ENCODE measurements at regions not wholly inside any gene's neighbourhood (a gene's known extent, or its start where the extent isn't known, plus 50 kb on each side); places are given as distances from the start of the nearest gene placed in this dataset.

GRCh38 chr19:34588249-34588648, 88.7 kb downstream of the SCGB2B2 start:
- no peak overlapping the region for H3K27ac ChIP-seq
- no peaks in the 10 kb centered on the region for H3K36me3 ChIP-seq
- TF ChIP-seq EP300 (IDR thresholded peaks at IDR 0.05) (no peak), CTCF (IDR thresholded peaks at IDR 0.05) (no peak)
- peaks cover 3 to 27% (median 10%) of the 10 kb centered on the region in 4 donors for H3K9me3 ChIP-seq
- no peak overlapping the region for H3K4me3 ChIP-seq
- H3K4me1 ChIP-seq: no peaks in the 10 kb centered on the region
- H3K27me3 ChIP-seq: no peaks in the 10 kb centered on the region
- 61 to 77% (median 62%) methylated on average over 8 of the region's 8 CpGs for WGBS, 5 donors
- intact Hi-C loops (cut with DNase I; ENCODE audit: low total_unique reads): no loop called here
- DNase-seq: no peak

GRCh38 chr19:34580408-34580807, 96.6 kb downstream of the SCGB2B2 start:
- intact Hi-C loops (cut with DNase I; ENCODE audit: low total_unique reads): no loop called here
- TF ChIP-seq POLR2AphosphoS5 (IDR thresholded peaks at IDR 0.05) (no peak), CTCF (IDR thresholded peaks at IDR 0.05) (no peak), POLR2A (IDR thresholded peaks at IDR 0.05) (no peak), EP300 (IDR thresholded peaks at IDR 0.05) (no peak)
- 61 to 79% (median 72%) methylated on average over 7 to 8 of the region's 8 CpGs for WGBS, 5 donors

GRCh38 chr19:34580055-34580336, 97.0 kb downstream of the SCGB2B2 start:
- 76 to 100% (median 84%) methylated on average over 1 to 4 of the region's 4 CpGs for WGBS, 5 donors
- Histone ChIP-seq H3K27ac (no peak overlapping the region), H3K9me3 (peaks cover 0 to 17% (median 4%) of the 10 kb centered on the region in 4 donors), H3K4me3 (no peak overlapping the region), H3K4me1 (peaks cover 0 to 8% (median 0%) of the 10 kb centered on the region in 4 donors), H3K36me3 (no peaks in the 10 kb centered on the region), H3K27me3 (peaks cover 0 to 25% (median 12%) of the 10 kb centered on the region in 3 donors)
- intact Hi-C loops (cut with DNase I; ENCODE audit: low total_unique reads): no loop called here
- DNase-seq: no peak
- TF ChIP-seq POLR2AphosphoS5 (IDR thresholded peaks at IDR 0.05) (no peak), CTCF (IDR thresholded peaks at IDR 0.05) (no peak), POLR2A (IDR thresholded peaks at IDR 0.05) (no peak), EP300 (IDR thresholded peaks at IDR 0.05) (no peak)

More at GRCh38 chr19:34580408-34580807, 96.6 kb downstream of the SCGB2B2 start:
- DNase-seq: no peak
- H3K4me3 ChIP-seq: no peak overlapping the region
- H3K9me3 ChIP-seq: peaks cover 0 to 14% (median 4%) of the 10 kb centered on the region in 4 donors
- peaks cover 0 to 8% (median 0%) of the 10 kb centered on the region in 4 donors for H3K4me1 ChIP-seq
- H3K36me3 ChIP-seq: no peaks in the 10 kb centered on the region
- no peak overlapping the region for H3K27ac ChIP-seq
- peaks cover 0 to 25% (median 12%) of the 10 kb centered on the region in 3 donors for H3K27me3 ChIP-seq

GRCh38 chr19:34579281-34580054, 97.5 kb downstream of the SCGB2B2 start:
- DNase-seq: no peak
- TF ChIP-seq POLR2AphosphoS5 (IDR thresholded peaks at IDR 0.05) (no peak), POLR2A (IDR thresholded peaks at IDR 0.05) (no peak), CTCF (IDR thresholded peaks at IDR 0.05) (no peak), EP300 (IDR thresholded peaks at IDR 0.05) (no peak)
- 70 to 80% (median 74%) methylated on average over 11 to 14 of the region's 14 CpGs for WGBS, 5 donors
- no peak overlapping the region for H3K27ac ChIP-seq
- no peaks in the 10 kb centered on the region for H3K36me3 ChIP-seq
- peaks cover 0 to 25% (median 12%) of the 10 kb centered on the region in 3 donors for H3K27me3 ChIP-seq
- no peak overlapping the region for H3K4me3 ChIP-seq
- intact Hi-C loops (cut with DNase I; ENCODE audit: low total_unique reads): no loop called here
- peaks cover 0 to 8% (median 0%) of the 10 kb centered on the region in 4 donors for H3K4me1 ChIP-seq
- H3K9me3 ChIP-seq: peaks cover 0 to 21% (median 4%) of the 10 kb centered on the region in 4 donors

Data from stomach (tissue), 8 donors.